Fibroblast of the conjunctiva (primary cell): ENCODE measurements at regions not wholly inside any gene's neighbourhood (a gene's known extent, or its start where the extent isn't known, plus 50 kb on each side); places are given as distances from the start of the nearest gene placed in this dataset.
"Not testable (repeated sequence)": the region's sequence is repeated elsewhere in the genome, so short reads cannot be mapped to it uniquely, and the experiment has no call there.

ENCODE experiments used
- DNase-seq: peaks from one replicate; pipeline ENCODE4 v3.0.0-alpha.2; 2010; ENCODE audit warnings: low read depth

DNA sequence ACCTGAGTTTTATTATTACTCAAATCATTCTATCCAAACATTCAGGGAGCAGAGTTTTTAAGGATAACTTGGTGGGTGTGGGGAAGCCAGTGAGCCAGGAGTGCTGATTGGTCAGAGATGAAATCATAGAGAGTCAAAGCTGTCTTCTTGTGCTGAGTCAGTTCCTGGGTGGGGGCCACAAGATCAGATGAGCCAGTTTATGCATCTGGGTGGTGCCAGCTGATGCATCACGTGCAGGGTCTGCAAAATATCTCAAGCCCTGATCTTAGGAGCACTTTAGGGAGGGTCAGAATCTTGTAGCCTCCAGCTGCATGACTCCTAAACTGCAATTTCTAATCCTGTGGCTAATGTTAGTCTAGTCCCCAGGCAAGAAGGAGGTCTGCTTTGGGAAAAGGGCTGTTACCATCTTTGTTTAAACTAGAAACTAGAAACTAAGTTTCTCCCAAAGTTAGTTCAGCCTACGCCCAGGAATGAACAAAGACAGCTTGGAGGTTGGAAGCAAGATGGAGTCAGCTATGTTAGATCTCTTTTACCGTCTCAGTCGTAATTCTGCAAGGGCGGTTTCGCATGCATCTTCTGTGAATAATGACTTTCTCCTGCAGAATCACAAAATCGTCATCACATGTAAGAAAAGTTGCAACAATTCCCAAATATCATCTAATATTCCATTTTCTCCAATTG, 97.5 kb downstream of the ZNF664 start:
- DNase-seq = peak; percentile 23

DNA sequence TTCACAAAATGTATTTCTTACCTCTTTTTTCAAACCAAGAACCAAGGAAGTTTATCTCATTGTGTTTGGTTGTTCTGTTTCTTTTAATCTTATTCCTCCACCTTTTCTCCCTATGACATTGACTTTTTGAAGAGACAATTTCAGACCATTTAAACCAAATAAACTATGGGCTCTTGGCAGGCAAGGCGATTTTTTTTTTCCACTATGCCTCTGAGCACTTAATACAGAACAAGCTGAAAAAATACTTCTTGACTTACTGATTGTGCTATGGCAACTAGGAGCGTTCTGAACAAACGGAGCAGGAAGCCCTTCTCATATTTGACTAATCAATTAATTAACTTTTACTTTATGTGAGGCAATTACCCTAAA, 98.0 kb downstream of the ZNF664 start:
- no peak for DNase-seq

DNA sequence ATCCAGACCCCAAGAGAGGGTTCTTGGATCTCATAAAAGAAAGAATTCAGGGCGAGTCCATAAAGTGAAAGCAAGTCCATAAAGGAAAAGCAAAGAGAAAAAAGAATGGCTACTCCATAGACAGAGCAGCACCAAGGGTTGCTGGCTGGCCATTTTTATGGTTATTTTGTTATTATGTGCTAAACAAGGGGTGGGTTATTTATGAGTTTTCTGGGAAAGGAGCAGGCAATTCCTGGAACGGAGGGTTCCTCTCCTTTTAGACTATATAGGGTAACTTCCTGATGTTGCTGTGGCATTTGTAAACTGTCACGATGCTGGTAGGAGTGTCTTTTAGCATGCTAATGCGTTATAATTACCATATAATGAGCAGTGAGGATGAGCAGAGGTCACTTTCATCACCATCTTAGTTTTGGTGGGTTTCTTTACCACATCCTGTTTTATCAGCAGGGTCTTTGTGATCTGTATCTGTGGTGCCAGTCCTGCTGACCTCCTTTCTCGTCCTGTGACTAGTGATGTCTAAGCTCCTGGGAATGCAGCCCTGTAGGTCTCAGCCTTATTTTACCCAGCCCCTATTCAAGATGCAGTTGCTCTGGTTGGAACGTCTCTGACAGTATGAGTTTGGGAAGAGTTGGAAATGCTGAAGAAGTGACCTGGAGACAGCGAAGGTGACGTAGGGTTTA, 100.5 kb downstream of the ZNF664 start:
- no peak for DNase-seq

DNA sequence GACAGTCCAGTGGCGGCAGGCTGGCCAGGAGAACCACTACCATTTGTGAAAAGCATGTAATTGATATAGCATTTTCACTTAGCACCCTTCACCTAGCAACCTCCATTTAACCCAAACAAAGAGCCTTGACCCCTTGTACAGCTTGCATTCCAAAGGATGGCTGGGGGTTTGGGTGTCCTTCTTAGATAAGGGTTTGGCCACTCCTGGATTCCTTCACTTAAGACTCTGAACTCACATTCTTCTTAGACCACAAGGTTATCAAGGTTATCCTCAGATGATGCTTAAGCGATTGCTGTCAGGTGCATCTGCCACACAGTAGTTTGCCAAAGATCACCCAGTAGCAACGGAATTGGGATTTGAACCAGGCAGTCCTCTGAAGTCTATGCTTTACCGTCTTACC, 102.8 kb downstream of the ZNF664 start:
- no peak for DNase-seq

DNA sequence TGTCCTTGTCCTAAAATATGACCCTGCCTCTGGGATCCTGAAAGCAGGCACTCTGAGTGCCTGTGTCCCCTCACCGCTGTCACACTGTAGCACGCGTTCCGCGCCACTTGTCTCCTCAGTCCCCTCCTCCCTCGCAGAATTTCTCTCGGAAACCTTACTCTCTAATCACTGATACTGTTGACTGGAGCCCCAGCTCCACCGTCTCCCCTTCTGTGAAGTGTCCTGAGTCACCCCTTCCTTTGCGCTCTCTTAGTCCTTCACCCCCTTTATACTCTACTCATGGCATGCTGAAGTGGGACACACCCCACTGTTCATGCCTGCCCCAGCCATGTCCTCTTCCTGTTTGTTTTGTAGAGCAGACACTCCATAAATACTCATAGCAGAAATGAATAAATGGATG, 104.7 kb downstream of the ZNF664 start:
- DNase-seq = no peak

DNA sequence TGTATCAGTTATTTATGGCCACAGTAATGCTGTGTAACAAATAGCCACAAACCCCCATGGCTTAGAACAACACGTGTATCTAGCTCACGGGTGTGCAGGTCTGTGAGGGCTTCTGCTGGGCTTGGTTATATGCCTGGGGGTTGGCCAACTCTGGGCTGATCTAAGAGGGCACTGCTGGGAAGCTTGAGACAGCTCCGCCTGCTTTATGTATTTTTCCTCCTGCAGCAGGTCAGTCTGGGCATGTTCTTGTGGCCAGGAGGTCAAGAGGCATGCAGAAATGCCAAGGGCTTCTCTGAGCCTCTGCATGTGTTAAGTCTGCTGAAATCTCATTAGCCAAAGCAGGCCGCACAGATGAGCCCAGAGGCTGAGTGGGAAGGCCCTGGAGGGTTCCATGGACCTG, 105.8 kb downstream of the ZNF664 start:
- no peak for DNase-seq

DNA sequence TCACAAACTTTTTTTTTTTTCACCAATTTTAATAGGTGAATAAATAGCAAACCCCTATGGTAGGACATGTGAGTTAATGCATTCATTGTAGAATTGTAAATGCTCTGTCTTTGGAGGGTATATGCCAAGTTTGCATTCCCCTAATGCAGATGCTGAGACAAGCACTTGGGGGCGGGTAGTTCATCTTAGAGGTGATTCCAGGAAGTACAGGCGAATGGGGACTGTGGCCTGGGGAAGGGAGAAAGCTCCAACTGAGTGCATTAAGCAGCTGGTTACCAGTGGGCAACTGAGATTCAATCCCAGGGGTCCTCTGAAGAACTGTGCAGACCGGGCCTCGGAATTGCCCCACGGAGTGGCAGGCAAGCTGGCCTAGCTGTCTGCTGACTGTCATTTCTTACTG, 107.6 kb downstream of the ZNF664 start:
- no peak for DNase-seq

DNA sequence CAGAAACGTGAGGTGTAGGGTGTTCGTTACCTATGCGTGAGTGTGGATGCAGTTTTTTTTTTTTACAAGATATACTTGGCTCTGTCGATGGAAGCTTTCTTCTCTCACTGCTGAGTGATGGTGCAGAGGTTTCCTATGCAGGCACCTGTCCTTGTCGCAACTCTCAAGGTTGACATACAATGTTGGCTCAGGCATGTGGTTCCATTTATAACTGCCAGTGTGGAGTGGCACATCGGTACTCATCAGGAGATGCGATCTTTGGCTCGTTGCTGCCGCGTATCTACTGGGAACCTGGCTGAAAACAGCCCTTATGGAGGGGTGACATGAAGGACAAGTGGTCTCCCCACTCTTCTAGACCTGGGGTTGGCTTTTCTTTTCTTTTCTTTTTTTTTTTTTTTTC, 109.0 kb downstream of the ZNF664 start:
- DNase-seq = no peak

DNA sequence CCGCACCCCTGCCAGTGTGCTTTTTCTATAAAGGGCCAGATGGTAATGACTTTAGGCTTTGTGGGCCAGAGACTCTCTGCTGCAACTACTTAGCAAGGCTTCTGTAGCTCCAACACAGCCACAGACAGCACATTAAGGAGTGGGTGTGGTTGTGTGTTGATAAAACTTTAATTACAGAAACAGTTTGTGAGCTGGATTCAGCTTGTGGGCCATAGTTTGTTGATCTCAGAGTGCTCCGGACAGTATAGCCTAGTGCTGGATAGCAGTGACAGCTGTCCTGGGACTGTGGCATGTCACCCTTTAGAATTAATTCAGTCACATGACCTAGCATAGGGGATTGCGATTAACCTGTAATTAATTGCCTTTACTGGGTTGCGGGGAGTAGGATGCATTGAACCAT, 109.7 kb downstream of the ZNF664 start:
- no peak for DNase-seq

DNA sequence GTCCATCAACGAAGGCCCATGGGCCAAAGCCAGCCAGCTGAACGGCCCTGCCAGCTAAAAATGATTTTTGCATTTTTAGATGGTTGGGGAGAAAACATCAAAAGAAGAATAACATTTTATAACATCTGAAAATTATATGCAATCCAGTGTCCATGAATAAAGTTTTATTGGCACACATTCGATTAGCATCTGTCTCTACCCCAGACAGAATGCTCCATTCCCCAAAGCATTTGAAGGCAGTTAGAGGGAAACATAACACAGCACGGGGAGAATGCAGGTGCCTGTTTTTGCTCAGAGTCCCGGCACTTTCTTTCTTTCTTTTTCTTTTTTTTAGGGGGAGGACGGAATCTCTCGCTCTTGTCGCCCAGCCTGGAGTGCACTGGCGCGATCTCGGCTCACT, 110.7 kb downstream of the ZNF664 start:
- DNase-seq = no peak

DNA sequence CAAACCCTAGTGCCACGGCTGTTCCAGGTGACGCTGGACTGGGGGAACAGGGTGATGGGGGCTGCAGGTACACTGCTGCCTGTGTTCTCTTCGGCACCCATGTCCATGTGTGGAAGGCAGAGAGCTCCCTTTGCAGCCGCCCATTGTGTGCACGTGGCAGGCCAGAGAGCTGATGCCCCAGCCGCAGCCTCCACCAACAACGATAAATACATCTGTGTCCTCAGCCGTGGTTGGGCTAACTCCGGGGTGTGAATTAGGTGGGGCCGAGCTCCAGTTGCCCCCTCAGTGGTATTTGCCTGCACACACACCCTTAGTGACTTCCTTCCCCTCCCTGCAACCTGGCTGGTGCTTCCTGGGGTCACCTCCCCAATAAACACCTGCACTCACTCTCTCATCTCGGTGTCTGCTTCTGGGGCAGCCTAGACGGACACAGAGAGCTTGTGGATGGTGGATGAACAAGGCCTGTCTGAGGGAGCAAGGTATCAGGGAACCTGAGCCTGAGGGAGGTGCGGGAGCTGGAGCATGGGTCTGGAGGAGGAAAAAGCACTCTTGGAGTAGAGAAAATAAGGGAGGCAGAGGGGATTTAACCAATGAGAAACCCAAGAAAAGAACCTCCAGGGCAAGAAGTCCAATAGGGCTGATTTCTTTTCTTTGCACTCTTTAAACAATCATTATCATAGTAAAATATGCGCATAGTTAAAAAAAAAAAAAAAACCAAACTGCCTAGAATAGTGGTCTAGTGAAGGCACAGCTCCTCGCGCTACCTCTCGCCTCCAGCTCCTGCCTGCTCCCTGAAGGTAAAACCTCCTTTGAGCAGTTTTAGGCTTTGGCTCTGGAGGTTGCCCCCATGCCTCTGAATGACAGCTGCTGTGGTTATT, 112.6 kb downstream of the ZNF664 start:
- no peak for DNase-seq

DNA sequence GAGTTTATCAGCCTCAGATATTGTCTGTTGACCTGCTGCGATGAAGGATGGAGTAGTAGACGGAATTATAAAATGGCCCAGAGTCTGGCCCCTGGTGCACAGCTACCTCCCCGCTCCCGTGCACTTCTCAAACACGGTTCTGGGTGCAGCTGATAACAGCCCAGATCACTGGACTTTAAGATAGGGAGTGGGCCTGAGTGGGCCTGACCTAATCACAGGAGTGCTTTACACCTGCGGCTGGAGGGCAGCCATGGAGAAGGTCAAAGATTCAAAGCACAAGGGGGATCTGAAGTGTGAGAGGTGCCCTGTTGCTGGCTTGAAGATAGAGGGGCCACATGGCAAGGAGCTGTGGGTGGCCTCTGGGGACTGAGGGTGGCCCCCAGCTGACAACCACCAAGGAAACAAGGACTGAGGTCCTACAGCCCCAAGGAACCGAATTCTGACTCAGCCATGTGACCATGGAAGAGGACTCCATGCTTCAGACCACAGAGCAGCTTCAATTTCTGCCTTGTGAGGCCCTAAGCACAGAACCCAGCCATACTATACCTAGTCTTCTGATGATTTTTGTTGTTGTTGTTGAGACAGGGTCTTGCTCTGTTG, 113.4 kb downstream of the ZNF664 start:
- no peak for DNase-seq

DNA sequence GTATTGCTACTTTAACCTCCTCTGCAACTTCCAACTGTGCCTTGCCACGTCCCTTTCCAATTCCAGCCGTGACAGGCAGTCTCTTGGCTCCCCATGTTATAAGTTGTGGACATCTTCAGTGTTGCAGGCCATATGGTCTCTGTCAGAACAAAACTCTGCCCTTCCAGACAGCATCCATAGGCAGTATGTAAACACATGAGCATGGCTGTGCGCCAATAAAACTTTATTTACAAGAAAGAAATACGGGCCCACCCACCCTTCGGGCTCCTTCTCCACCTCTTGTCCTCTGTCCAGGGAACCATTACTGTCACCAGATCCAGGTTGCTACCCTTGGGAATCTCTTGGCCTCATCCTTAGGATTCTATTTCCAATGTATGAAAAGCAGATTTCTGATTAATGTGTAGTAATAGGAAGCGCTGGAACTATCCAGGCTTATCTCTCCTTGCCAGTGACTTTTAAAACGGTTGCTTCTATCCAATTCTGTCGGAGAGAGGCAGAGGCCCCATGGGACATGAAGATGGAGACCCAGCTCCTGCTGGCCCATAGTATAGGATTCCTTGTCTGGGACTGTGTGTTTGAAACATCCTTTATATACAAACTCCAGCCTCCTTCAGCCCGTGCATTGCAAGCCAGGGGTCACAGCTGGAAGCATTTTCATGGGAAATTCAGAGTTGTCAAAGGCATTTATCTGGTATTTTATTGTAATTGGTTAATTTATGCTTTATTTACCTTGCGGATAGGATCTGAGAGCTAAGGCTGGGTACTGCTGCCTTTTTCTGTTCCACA, 114.4 kb downstream of the ZNF664 start:
- no peak for DNase-seq

DNA sequence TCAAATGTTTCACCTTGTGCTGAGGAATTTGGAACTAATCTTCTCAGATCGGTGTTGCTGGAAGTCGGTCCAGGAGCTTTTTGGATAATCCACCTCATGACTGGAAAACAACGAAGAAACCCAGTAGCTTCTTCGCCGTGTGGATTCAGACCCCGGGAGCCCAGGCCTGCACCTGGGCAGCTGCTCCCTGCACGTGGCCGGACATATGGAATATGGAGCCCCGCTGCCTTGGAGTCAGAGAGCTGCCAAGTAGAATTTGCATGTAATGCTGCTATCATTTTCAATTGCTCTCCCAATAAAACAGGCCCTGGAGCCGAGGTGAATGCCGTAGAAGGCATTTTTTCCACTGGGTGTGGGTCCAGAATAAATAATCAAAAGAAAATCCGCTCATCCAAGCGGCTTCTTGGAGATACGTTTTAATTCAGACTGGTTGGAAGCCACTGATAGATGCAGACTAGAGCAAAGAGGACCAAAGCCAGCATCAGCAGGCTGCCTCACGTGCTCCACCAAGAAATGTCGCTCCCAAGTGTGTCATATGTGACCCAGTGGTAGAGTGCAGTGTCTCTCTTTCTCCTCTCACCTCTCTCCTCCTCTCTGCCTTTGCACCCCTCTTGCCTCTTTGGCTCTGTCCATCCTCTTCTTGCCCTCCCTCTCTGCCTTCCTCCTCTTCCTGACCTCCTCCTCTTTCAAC, 115.3 kb downstream of the ZNF664 start:
- DNase-seq = no peak

DNA sequence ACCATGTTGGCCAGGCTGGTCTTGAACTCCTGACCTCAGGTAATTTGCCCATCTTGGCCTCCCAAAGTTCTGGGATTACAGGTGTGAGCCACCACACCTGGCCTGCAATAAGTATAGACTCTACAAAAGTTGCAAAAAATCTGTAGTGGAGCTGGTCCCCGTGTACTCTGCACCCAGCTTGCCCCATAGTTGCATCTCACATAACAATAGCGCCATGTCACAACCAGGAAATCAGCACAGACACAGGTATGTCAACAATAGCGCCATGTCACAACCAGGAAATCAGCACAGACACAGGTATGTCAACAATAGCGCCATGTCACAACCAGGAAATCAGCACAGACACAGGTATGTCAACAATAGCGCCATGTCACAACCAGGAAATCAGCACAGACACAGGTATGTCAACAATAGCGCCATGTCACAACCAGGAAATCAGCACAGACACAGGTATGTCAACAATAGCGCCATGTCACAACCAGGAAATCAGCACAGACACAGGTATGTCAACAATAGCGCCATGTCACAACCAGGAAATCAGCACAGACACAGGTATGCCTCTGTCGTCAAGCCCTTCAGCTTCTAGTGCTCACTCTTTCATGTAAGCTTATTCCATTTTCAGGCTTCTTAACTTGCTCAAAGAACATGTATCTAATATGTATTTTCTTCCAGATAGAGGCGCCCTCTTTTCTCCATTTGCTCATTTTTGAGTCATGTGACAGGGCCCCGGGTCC, 116.3 kb downstream of the ZNF664 start:
- DNase-seq = not testable (repeated sequence)

DNA sequence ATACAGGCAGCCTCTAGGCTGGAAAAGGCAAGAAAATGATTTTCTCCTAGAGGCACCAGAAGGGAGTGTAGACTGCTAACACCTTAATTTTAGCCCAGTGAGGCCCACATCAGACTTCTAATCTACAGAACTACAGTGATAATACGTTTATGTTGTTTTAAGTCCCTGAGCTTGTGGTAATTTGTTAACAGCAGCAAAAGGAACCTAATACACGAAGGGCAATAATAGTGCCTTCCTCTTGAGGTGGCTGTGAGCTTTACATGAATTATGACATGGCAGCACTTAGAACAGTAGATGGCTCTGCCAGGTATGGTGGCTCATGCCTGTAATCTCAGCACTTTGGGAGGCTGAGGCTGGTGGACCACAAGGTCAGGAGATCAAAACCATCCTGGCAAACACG, 118.8 kb downstream of the ZNF664 start:
- no peak for DNase-seq

DNA sequence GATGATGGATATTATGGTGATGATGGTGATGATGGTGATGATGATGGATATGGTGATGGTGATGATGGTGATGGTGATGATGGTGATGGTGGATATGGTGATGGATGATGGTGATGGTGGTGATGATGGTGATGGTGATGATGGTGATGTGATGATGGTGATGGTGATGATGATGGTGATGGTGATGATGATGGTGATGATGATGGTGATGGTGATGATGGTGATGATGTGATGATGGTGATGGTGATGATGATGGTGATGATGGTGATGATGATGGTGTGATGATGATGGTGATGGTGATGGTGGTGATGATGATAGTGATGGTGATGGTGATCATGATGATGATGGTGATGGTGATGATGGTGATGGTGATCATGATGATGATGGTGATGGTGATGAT, 119.5 kb downstream of the ZNF664 start:
- not testable (repeated sequence) for DNase-seq

DNA sequence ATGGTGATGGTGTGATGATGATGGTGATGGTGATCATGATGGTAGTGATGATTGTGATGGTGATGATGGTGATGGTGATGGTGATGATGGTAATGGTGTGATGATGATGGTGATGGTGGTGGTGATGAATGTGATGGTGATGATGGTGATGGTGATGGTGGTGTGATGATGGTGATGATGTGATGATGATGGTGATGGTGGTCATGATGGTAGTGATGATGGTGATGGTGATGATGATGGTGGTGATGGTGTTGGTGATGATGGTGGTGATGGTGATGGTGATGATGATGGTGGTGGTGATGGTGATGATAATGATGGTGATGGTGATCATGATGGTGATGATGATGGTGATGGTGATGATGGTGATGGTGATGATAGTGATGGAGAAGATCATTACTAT, 120.3 kb downstream of the ZNF664 start:
- no peak for DNase-seq

DNA sequence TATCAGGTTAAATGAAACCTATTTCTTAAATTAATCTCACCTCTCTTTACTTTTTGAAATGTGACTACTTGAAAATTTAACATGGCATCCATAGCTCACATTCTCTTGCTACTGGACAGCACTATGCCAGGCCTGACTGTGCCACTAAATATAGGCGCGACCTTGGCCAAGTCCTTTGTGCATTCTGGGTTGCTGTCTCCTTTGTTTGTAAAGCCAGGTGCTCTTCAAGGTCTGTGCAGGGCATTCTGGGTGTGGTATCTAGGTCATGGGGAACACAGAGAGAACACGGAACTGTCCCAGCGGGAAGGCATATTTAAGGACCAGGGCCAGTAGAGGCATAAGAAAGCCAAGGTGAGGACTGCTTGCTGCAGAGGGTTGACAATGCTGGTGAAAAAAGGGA, 121.2 kb downstream of the ZNF664 start:
- no peak for DNase-seq

DNA sequence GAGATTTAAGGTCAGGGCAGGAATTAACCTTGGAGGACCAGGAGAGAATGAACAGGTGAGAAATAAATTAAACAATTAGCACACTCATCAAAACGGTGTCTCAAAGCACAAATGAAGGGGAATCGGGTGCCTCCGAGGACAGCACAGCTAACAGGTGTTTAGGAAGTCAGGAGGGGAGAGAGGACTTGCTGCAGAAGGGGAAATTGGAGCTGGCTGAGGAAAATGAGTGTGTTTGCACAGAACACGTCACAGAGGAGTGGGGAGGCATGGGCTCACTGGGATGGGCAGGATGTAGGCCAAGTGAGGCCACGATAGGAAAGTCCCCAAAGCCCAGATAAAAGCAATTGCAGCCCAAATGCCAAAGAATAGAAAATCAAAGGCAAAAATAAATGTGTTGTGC, 121.7 kb downstream of the ZNF664 start:
- DNase-seq = no peak

DNA sequence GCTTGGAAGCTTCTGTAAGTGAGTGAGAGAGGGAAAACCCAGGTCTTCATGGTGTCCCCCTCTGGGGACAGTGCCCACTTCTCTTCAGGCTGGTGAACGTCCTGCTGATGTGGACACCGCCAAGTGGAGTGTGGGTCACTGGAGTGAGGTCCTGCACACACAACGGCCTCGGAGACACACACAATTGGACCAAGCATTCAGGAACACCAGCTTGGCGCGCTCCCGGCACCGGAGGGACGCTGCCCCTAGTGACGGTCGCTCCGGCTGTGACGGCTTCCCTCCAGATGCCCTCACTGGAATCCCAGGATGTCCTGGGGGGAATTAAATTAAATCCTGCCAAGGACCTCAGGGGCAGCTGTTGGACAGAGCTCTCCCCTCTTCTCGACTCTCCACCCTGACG, 123.1 kb downstream of the ZNF664 start:
- DNase-seq = no peak
